Stimulated activated CD4-positive, alpha-beta T cell treated with anti-CD3 and anti-CD28 coated beads, Interleukin-2, amount 100 ng/mL, for 48 hours (primary cell): ENCODE measurements at regions not wholly inside any gene's neighbourhood (a gene's known extent, or its start where the extent isn't known, plus 50 kb on each side); places are given as distances from the start of the nearest gene placed in this dataset.
A peak's percentile ranks its signal among the peaks of the same experiment; 100 is the strongest.
"Not testable (repeated sequence)": the region's sequence is repeated elsewhere in the genome, so short reads cannot be mapped to it uniquely, and the experiment has no call there.

Experiments
- DNase-seq, 2 donors: peaks; one replicate each; pipeline ENCODE4 v3.0.0-alpha.2; 2020

- DNase-seq = no peak
These were observed 245.3 kb upstream of the UFL1 start for GRCh38 chr6:96276305-96276704.

DNA sequence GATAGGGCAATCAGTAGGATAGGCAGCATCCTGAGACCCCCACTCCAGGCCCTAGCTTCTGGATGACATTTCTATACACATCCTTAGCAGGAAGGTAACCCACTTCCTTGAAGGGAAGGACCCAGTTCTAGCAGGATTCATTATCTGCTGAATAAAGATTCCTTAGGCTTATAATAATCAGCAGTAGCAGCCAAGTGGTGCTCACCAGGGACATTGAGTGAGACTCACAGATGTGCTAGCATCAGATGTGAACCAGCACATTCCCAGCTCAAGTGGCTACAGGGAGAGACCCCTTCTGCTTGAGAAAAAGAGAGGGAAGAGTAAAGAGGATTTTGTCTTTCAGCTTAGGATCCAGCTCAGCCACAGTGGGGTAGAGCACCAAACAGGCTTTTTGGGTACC, 244.8 kb upstream of the UFL1 start:
- DNase-seq = no peak

GRCh38 chr6:96279084-96279483, 242.5 kb upstream of the UFL1 start:
- no peak for DNase-seq

- DNase-seq = no peak
These were observed 235.1 kb upstream of the UFL1 start for GRCh38 chr6:96286503-96286902.

- no peak for DNase-seq
These were observed 222.1 kb upstream of the UFL1 start for GRCh38 chr6:96299525-96299924.

- no peak for DNase-seq
These were observed 220.6 kb upstream of the UFL1 start for GRCh38 chr6:96301023-96301422.

- DNase-seq = no peak
These were observed 219.8 kb upstream of the UFL1 start for GRCh38 chr6:96301781-96302180.

DNA sequence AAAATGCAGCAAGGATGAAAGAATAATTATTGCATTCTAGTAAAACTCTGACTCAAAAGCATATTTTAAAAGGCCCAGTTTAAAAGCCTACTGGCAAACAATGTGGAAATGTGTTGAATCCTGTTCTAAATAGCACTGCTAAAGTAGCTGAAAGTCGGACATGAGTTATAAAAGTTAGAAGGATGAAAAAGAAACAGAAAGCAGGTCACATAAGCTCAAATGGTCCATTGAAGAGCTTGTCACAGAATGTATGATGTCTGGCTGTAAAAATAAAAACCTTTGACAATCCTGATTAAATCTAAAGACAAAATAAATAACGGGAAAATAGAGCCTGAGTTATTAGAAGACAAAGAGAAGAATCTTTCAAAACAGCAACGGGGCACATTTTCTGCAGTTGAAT, 218.6 kb upstream of the UFL1 start:
- no peak for DNase-seq

DNA sequence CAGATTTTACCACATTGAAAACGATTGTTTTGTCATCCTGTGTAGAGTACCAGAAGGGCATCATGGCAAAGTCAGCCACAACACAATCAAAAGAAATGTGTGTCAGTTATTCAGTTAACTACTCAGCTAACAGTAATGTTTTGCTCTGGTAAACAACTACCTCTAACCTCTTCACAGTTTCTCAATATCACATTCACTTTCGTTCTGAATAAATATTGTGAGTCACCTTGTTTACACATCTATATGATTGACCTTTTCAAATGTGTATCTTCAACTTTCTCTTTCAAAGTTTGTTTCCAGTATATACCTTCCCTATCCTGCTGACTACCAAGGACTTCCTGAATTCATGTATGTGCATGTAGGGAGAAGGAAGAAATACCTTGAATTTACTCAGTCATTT, 216.6 kb upstream of the UFL1 start:
- no peak for DNase-seq

- DNase-seq = no peak
These were observed 190.7 kb upstream of the UFL1 start for GRCh38 chr6:96330884-96331283.

DNA sequence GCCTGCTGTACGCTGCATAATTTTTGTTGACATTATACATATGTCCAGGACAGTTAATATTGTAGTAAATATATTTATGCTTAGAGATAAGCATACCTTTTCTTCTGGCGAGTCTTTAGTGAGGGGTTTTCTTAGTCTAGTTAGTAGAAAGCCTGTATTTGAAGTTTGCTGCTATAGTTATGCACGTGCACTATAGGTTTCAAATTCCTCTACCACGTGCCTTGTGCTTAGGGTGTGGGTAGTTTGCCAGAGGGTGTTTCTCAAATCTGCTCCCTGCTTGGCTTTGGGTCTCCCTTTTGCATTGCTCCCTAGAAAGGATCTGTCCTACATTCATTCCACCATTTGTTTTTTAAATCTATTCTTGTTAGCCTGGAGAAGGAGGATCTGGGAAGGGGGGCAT, 181.4 kb upstream of the UFL1 start:
- no peak for DNase-seq

- no peak for DNase-seq
These were observed 176.1 kb upstream of the UFL1 start for GRCh38 chr6:96345501-96345900.

- no peak for DNase-seq
These were observed 140.4 kb upstream of the UFL1 start for GRCh38 chr6:96381246-96381645.

GRCh38 chr6:96391776-96392360, 129.7 kb upstream of the UFL1 start:
- DNase-seq = peak in 1 of 2 donors; percentile 4

- DNase-seq = no peak
These were observed 126.9 kb upstream of the UFL1 start for GRCh38 chr6:96394727-96395126.

- DNase-seq = no peak
These were observed 111.1 kb upstream of the UFL1 start for GRCh38 chr6:96410467-96410866.

DNA sequence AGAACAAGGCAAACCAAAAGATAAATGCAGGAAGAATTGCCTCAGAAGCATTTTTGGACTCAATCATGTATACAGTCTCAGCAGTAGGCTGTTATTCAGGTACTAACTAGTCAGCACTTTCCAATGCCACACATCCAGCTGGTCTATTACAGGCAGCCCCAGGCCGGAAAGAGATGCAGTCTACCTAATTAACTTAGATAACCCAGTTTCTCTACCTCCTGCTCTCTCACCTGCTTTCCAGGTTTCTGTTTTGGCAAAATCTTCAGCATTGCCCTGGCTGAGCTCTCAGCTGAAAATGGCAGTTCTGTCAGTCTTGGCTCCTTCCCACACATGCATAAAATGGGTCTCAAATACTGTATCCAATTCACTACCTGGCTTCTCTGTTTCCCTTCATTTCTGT, 101.3 kb upstream of the UFL1 start:
- DNase-seq = no peak

- no peak for DNase-seq
These were observed 87.7 kb upstream of the UFL1 start for GRCh38 chr6:96433950-96434349.

DNA sequence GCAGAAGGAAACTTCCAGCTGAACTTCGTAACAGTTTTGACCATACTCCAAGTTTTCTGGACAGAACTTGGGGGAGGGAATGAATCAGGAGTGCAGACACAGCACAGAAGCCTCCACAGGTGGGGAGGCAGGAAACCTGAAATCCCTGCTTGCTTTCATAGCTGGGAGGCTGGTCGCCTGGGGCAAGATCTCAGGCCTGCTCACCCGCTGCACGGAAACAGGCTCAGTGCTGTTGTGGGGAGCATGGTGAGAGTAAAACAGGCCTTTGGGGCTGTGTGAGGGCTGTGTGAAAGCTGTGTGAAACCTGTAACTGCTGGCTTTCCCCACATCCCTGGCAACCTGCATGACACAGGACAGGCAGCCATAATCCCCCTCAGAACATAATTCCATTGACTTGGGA, 85.2 kb upstream of the UFL1 start:
- no peak for DNase-seq

DNA sequence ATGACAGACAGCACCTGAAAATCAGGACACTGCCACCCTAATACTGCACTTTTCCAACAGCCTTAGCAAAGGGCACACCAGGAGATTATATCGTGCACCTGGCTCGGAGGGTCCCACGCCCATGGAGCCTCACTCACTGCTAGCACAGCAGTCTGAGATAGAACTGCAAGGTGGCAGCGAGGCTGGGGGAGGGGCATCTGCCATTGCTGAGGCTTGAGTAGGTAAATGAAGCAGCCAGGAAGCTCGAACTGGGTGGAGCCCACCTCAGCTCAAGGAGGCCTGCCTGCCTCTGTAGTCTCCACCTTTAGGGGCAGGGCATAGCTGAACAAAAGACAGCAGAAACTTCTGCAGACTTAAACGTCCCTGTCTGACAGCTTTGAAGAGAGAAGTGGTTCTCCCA, 84.4 kb upstream of the UFL1 start:
- DNase-seq = not testable (repeated sequence)

DNA sequence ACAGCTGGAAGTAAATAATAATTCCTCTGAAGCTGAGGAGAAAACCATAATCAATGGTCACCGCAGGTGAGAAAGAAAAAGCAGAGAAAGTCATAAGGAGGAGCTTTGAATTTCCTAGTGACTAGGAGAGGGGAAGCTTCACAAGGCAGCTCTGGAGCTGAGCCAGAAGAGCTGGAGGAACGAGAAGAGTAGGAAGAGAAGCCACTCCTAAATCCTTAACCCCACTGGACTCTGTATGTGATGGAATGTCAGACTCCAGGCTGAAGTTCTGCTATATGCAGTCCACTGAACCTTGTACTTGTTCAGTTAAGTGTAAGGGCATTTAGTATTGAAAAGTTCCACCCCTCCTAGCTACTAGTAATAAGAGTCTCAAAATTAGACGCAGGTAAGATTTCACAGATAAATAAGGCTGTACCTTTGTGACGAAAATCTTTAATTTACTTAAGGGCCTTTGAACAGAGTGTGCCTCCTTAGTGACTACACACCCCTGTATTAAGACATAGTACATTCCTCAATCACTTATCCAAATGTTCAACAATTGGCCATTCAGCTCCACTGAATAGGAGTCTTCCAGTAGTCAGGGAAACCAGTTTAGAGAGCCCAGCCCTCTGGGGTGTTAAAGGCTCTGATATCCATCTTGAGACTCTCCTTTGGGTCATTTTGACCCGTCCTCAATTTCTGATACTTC, 71.4 kb upstream of the UFL1 start:
- no peak for DNase-seq

DNA sequence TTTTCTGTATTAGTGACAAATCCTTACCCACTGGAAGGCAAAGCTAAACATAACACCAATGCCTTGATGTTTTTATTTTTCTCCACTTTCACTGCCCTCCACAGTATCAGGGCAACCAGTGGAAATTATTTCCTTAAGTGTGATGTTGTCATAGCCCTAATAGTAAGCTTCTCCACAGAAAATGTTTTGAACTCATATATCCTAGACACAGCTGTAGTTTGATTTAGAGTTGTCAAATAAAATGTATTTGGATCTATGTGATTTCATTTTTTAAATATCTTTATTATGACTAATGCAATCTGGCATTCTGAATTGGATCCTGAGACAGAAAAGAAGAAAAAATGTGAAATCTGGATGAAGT, 70.9 kb upstream of the UFL1 start:
- no peak for DNase-seq

DNA sequence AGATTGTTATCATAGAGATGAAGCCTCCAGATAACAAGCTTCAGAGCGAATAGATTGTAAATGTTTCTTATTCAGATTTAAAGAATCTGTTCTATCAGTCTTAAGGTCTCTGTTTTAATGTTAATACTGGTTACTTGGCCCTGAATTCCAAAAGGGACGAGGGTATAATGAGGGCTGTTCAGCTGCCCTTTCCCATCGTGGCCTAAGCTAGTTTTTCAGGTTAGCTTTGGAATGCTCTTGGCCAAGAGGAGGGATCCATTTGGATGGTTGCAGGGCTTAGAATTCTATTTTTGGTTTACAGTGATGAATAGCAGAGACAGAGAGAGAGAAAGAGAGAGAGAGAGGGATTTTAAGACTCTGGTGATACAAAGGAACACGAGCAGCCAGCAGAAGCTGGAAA, 62.8 kb upstream of the UFL1 start:
- no peak for DNase-seq

- no peak for DNase-seq
These were observed 61.4 kb upstream of the UFL1 start for GRCh38 chr6:96460052-96460700.
